GM23248 (cell line): ENCODE measurements at regions not wholly inside any gene's neighbourhood (a gene's known extent, or its start where the extent isn't known, plus 50 kb on each side); places are given as distances from the start of the nearest gene placed in this dataset.

Experiments used
- EZH2 ChIP-seq: fragments of 200-600 bp; sonication (generic); IDR thresholded peaks from 2 replicates; pipeline ENCODE4 v1.6.1; 2018; ENCODE audit warnings: antibody characterized with exemption, mild to moderate bottlenecking; ENCODE audit not compliant: insufficient read depth, poor library complexity, severe bottlenecking
- EZH2phosphoT487 ChIP-seq: fragments of 200-600 bp; sonication (generic); IDR thresholded peaks from 2 replicates; pipeline ENCODE4 v1.6.1; 2018; ENCODE audit warnings: antibody characterized with exemption, moderate library complexity, mild to moderate bottlenecking, low read depth; ENCODE audit not compliant: insufficient read depth

- TF ChIP-seq EZH2phosphoT487, result no peak
- TF ChIP-seq EZH2, result no peak
Observed at GRCh38 chr20:10754824-10755223, 81.0 kb upstream of the JAG1 start.
